ENCODE measurements at regions not wholly inside any gene's neighbourhood (a gene's known extent, or its start where the extent isn't known, plus 50 kb on each side); places are given as distances from the start of the nearest gene placed in this dataset.
A peak's percentile ranks its signal among the peaks of the same experiment; 100 is the strongest.

DNA sequence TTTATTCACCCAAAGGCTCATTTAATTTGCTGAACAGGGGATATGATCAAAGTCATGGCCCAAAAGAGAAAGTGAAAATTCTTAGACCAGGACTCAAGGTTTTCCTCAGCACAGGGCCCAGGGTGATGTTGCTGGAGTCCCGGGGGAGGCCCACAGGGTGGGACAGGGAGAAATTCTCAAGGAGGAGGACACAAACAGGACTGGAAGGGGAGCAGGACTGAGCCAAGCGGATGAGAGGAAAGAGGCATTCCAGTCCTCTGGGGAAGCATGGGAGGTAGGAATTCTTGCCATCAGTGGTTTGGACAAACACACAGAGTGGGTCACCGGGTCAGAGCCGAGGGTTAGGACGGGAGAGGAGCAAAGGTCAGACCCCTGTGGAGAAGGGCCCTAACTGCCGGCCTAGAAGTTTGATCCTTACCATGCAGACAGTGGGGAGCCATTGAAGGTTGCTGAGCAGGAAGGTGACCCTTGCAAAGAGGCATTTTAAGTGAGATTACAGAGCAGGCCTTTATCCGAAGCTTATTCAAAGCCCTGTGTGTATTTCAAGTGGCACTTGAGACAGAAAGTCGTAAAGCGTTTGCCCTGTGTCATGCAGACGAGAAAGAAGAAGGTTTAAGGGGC lies 68.4 kb upstream of the PTGR2 start:
- peaks cover 15 to 50% (median 33%) of the 10 kb centered on the region in 4 donors for H3K4me1 ChIP-seq (ENCODE audit: control insufficient read depth in 4 of 4, insufficient read depth in 4 of 4, low read length in 3 of 4)
- no peak for TF ChIP-seq GABPA (IDR thresholded peaks at IDR 0.05 in 1 of 2, conservative IDR thresholded peaks at IDR 0.05 in 1 of 2)
- no peak for TF ChIP-seq ATF3 (IDR thresholded peaks at IDR 0.05)
- TF ChIP-seq NR2F2 (IDR thresholded peaks at IDR 0.05): peak; percentile 96
- no peak for TF ChIP-seq ZBTB33 (IDR thresholded peaks at IDR 0.05)
- TF ChIP-seq TAF1 (conservative IDR thresholded peaks at IDR 0.05): no peak
- peak; percentile 78 for TF ChIP-seq SP1 (IDR thresholded peaks at IDR 0.05)
- TF ChIP-seq JUND (IDR thresholded peaks at IDR 0.05): no peak
- peak in 1 of 2 donors; percentile 63 for TF ChIP-seq EGR1 (IDR thresholded peaks at IDR 0.05; ENCODE audit: low read depth in 2 of 2)
- TF ChIP-seq RAD21 (IDR thresholded peaks at IDR 0.05): peak; percentile 17 to 57
- TF ChIP-seq REST (IDR thresholded peaks at IDR 0.05): no peak
- TF ChIP-seq HNF4G (IDR thresholded peaks at IDR 0.05): peak; percentile 62
- TF ChIP-seq, protein P1, sequence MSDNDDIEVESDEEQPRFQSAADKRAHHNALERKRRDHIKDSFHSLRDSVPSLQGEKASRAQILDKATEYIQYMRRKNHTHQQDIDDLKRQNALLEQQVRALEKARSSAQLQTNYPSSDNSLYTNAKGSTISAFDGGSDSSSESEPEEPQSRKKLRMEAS (IDR thresholded peaks at IDR 0.05): peak; percentile 72
- peak; percentile 43 for TF ChIP-seq YY1 (IDR thresholded peaks at IDR 0.05)
- TF ChIP-seq FOXA2 (IDR thresholded peaks at IDR 0.05): no peak
- peak; percentile 85 to 92 for TF ChIP-seq RXRA (IDR thresholded peaks at IDR 0.05)
- TF ChIP-seq FOXA1 (IDR thresholded peaks at IDR 0.05): no peak
- peak; percentile 84 to 85 for TF ChIP-seq HNF4A (conservative IDR thresholded peaks at IDR 0.05)
- TF ChIP-seq, protein P2, sequence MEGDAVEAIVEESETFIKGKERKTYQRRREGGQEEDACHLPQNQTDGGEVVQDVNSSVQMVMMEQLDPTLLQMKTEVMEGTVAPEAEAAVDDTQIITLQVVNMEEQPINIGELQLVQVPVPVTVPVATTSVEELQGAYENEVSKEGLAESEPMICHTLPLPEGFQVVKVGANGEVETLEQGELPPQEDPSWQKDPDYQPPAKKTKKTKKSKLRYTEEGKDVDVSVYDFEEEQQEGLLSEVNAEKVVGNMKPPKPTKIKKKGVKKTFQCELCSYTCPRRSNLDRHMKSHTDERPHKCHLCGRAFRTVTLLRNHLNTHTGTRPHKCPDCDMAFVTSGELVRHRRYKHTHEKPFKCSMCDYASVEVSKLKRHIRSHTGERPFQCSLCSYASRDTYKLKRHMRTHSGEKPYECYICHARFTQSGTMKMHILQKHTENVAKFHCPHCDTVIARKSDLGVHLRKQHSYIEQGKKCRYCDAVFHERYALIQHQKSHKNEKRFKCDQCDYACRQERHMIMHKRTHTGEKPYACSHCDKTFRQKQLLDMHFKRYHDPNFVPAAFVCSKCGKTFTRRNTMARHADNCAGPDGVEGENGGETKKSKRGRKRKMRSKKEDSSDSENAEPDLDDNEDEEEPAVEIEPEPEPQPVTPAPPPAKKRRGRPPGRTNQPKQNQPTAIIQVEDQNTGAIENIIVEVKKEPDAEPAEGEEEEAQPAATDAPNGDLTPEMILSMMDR (IDR thresholded peaks at IDR 0.05; ENCODE audit: low read depth, low read length, missing input control): no peak

More for the DNA sequence above, 68.4 kb upstream of the PTGR2 start:
- Histone ChIP-seq H3K36me3 (ENCODE audit: control insufficient read depth in 4 of 4, insufficient read depth in 3 of 4, low read depth in 1 of 4, low read length in 3 of 4) (no peaks in the 10 kb centered on the region), H3K4me3 (ENCODE audit: low read depth in 1 of 3, low read length in 3 of 3) (no peak overlapping the region), H3K9ac (ENCODE audit: low read depth in 1 of 2, low read length in 2 of 2) (peak overlapping the region in 1 of 2 donors; percentile 33), H3K9me3 (ENCODE audit: control insufficient read depth in 4 of 4, low read length in 3 of 4) (no peaks in the 10 kb centered on the region), H3K27ac (ENCODE audit: low read depth in 1 of 2, low read length in 2 of 2) (peak overlapping the region; percentile 90 to 97), H3K27me3 (ENCODE audit: control insufficient read depth in 4 of 4, insufficient read depth in 4 of 4, low read length in 3 of 4) (no peaks in the 10 kb centered on the region)
- WGBS: 35% methylated on average over 10 of the region's 10 CpGs
- DNase-seq (ENCODE audit: low spot score): no peak

Data from liver (tissue), 8 donors.